Stomach smooth muscle (tissue), 2 donors: ENCODE measurements at regions not wholly inside any gene's neighbourhood (a gene's known extent, or its start where the extent isn't known, plus 50 kb on each side); places are given as distances from the start of the nearest gene placed in this dataset.
"Not testable (repeated sequence)": the region's sequence is repeated elsewhere in the genome, so short reads cannot be mapped to it uniquely, and the experiment has no call there.

Experiments
- H3K27ac ChIP-seq: one replicate; pipeline ENCODE4 v1.7.0; 2013; ENCODE audit warnings: mild to moderate bottlenecking, low read length, inconsistent platforms
- H3K27me3 ChIP-seq, 2 donors: one replicate each; pipeline ENCODE4 v1.7.0; 2013; ENCODE audit warnings: low read length in 2 of 2; ENCODE audit not compliant: insufficient read depth in 2 of 2, control insufficient read depth in 1 of 2
- H3K36me3 ChIP-seq, 2 donors: one replicate each; pipeline ENCODE4 v1.7.0; 2013; ENCODE audit warnings: low read length in 2 of 2; ENCODE audit not compliant: control insufficient read depth in 2 of 2, insufficient read depth in 2 of 2
- H3K4me1 ChIP-seq: one replicate; pipeline ENCODE4 v1.7.0; 2013; ENCODE audit warnings: low read length; ENCODE audit not compliant: control insufficient read depth, insufficient read depth
- H3K4me3 ChIP-seq, 2 donors: one replicate each; pipeline ENCODE4 v1.7.0; 2013; ENCODE audit warnings: low read length in 2 of 2
- H3K9ac ChIP-seq, 2 donors: one replicate each; pipeline ENCODE4 v1.7.0; 2013; ENCODE audit warnings: low read length in 2 of 2, mild to moderate bottlenecking in 1 of 2
- H3K9me3 ChIP-seq, 2 donors: one replicate each; pipeline ENCODE4 v1.7.0; 2013; ENCODE audit warnings: low read length in 2 of 2; ENCODE audit not compliant: control insufficient read depth in 2 of 2
- donor health status: healthy.
- donor health status: Pancreatic carcinoma.

- peaks cover 10% of the 10 kb centered on the region for H3K4me1 ChIP-seq
Measured at GRCh38 chr13:44711706-44712105, 135.6 kb upstream of the TSC22D1 start.

GRCh38 chr13:44710576-44710975 lies 134.4 kb upstream of the TSC22D1 start:
- Histone ChIP-seq H3K9me3 (no peaks in the 10 kb centered on the region), H3K9ac (no peak overlapping the region), H3K27ac (no peak overlapping the region), H3K4me3 (no peak overlapping the region), H3K4me1 (peaks cover 9% of the 10 kb centered on the region), H3K27me3 (no peaks in the 10 kb centered on the region), H3K36me3 (no peaks in the 10 kb centered on the region)

More at GRCh38 chr13:44711706-44712105, 135.6 kb upstream of the TSC22D1 start:
- no peaks in the 10 kb centered on the region for H3K27me3 ChIP-seq
- no peak overlapping the region for H3K9ac ChIP-seq
- H3K36me3 ChIP-seq, result no peaks in the 10 kb centered on the region
- H3K9me3 ChIP-seq, result no peaks in the 10 kb centered on the region
- H3K4me3 ChIP-seq, result no peak overlapping the region
- H3K27ac ChIP-seq, result no peak overlapping the region

- H3K4me1 ChIP-seq, H3K27me3 ChIP-seq, H3K4me3 ChIP-seq, H3K9me3 ChIP-seq, H3K36me3 ChIP-seq, H3K9ac ChIP-seq, H3K27ac ChIP-seq: not testable (repeated sequence)
Measured at GRCh38 chr13:44704811-44705210, 128.7 kb upstream of the TSC22D1 start.

GRCh38 chr13:44703371-44703770 lies 127.2 kb upstream of the TSC22D1 start:
- Histone ChIP-seq H3K9ac (no peak overlapping the region), H3K36me3 (no peaks in the 10 kb centered on the region), H3K9me3 (no peaks in the 10 kb centered on the region), H3K4me3 (no peak overlapping the region), H3K27ac (no peak overlapping the region), H3K27me3 (no peaks in the 10 kb centered on the region), H3K4me1 (no peaks in the 10 kb centered on the region)

GRCh38 chr13:44698066-44698465 lies 121.9 kb upstream of the TSC22D1 start:
- Histone ChIP-seq H3K9me3 (no peaks in the 10 kb centered on the region), H3K27ac (no peak overlapping the region), H3K27me3 (no peaks in the 10 kb centered on the region), H3K9ac (no peak overlapping the region), H3K4me1 (no peaks in the 10 kb centered on the region), H3K4me3 (no peak overlapping the region), H3K36me3 (no peaks in the 10 kb centered on the region)

- no peaks in the 10 kb centered on the region for H3K4me1 ChIP-seq
- H3K9me3 ChIP-seq, result no peaks in the 10 kb centered on the region
- H3K9ac ChIP-seq, result no peak overlapping the region
- no peaks in the 10 kb centered on the region for H3K36me3 ChIP-seq
- H3K27ac ChIP-seq, result no peak overlapping the region
- H3K4me3 ChIP-seq, result no peak overlapping the region
- H3K27me3 ChIP-seq, result no peaks in the 10 kb centered on the region
Measured at GRCh38 chr13:44697058-44697457, 120.9 kb upstream of the TSC22D1 start.

GRCh38 chr13:44695520-44695919 lies 119.4 kb upstream of the TSC22D1 start:
- Histone ChIP-seq H3K4me1 (no peaks in the 10 kb centered on the region), H3K9me3 (no peaks in the 10 kb centered on the region), H3K36me3 (no peaks in the 10 kb centered on the region), H3K27ac (no peak overlapping the region), H3K4me3 (no peak overlapping the region), H3K9ac (no peak overlapping the region), H3K27me3 (no peaks in the 10 kb centered on the region)

GRCh38 chr13:44694842-44695241 lies 118.7 kb upstream of the TSC22D1 start:
- Histone ChIP-seq H3K27me3 (no peaks in the 10 kb centered on the region), H3K9me3 (no peaks in the 10 kb centered on the region), H3K4me1 (no peaks in the 10 kb centered on the region), H3K9ac (no peak overlapping the region), H3K4me3 (no peak overlapping the region), H3K36me3 (no peaks in the 10 kb centered on the region), H3K27ac (no peak overlapping the region)

- no peaks in the 10 kb centered on the region for H3K9me3 ChIP-seq
- no peak overlapping the region for H3K4me3 ChIP-seq
- H3K9ac ChIP-seq, result no peak overlapping the region
- H3K27me3 ChIP-seq, result no peaks in the 10 kb centered on the region
- H3K4me1 ChIP-seq, result no peaks in the 10 kb centered on the region
- H3K36me3 ChIP-seq, result no peaks in the 10 kb centered on the region
- no peak overlapping the region for H3K27ac ChIP-seq
Measured at GRCh38 chr13:44694291-44694690, 118.2 kb upstream of the TSC22D1 start.

- Histone ChIP-seq H3K4me3 (no peak overlapping the region), H3K27ac (no peak overlapping the region), H3K9ac (no peak overlapping the region), H3K36me3 (no peaks in the 10 kb centered on the region), H3K27me3 (no peaks in the 10 kb centered on the region), H3K9me3 (no peaks in the 10 kb centered on the region), H3K4me1 (no peaks in the 10 kb centered on the region)
Measured at GRCh38 chr13:44693156-44693764, 117.1 kb upstream of the TSC22D1 start.

GRCh38 chr13:44692173-44692713 lies 116.1 kb upstream of the TSC22D1 start:
- no peak overlapping the region for H3K9ac ChIP-seq
- no peaks in the 10 kb centered on the region for H3K9me3 ChIP-seq
- no peaks in the 10 kb centered on the region for H3K27me3 ChIP-seq
- no peak overlapping the region for H3K27ac ChIP-seq
- H3K36me3 ChIP-seq, result no peaks in the 10 kb centered on the region
- no peak overlapping the region for H3K4me3 ChIP-seq
- no peaks in the 10 kb centered on the region for H3K4me1 ChIP-seq
